ENCODE measurements at regions not wholly inside any gene's neighbourhood (a gene's known extent, or its start where the extent isn't known, plus 50 kb on each side); places are given as distances from the start of the nearest gene placed in this dataset.
"Not testable (repeated sequence)": the region's sequence is repeated elsewhere in the genome, so short reads cannot be mapped to it uniquely, and the experiment has no call there.

DNA sequence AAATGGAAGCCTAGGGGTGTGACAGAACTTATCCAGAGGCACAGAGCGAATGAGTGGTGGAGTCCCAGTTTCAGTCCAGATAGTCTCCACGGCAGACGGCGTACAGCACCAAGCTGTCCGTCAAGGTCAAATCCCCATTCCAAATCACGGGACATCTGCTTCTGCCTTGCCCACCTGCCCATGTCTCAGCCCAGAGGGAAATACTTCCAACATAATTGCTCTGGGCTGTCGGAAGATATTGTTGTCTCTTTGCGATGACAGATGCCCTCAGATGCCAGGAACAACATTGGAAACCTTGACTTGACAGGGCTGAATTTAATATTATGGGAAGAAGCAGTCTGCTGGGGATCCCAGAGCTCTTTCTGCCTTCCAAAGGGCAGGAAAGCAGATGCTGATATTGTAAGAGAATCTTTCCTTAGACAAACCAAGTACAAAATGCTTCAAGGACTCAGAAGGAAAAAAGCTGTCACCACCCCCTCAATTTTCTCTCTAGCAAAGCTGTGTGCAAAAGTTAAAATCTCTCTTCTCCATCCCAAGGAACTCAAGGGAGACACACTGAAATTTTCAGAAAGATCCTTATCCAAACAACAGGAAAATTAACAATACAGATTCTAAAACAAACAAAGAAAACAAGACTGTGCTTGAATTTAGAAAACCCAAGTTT lies 364.0 kb downstream of the LRATD1 start:
- DNase-seq = no peak

DNA sequence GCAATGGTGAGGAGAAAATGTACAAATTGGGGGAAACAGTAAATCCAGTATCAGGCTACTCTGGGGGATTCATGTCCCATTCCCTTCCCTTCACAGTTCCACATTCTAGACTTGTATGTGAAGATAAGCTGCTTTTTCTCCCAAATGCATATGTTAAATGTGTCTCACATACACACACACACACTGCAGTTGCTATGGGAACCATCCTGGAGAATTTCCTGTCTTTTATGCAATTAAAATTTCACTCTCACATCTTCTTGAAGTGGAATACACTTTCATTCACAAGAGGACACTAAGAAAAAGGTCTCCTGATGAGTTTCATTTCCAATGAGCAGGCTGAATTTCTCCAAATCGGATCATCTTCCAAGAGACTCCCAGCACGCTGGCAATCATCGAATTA lies 366.0 kb downstream of the LRATD1 start:
- no peak for DNase-seq

DNA sequence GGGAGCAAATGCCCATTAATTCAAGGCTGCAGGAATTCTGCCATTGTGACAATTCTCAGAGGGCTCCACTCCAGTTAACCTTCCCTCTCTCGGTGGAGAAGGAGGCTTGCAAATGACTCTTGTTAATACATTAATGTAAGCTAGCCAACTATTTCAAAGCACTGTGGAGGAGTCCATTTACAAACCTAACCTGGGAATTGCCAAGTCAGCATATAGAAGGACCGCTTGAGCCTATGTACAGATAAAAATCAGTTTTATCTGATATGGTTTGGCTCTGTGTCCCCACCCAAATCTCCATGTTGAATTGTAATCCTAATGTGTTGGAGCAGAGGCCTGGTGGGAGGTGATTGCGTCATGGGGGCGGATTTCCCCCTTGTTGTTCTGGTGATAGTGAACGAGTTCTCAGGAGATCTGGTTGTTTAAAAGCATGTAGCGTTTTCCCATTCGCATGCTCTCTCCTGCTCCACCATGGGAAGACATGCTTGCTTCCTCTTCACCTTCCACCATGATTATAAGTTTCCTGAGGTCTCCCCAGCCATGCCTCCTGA lies 366.7 kb downstream of the LRATD1 start:
- no peak for DNase-seq

DNA sequence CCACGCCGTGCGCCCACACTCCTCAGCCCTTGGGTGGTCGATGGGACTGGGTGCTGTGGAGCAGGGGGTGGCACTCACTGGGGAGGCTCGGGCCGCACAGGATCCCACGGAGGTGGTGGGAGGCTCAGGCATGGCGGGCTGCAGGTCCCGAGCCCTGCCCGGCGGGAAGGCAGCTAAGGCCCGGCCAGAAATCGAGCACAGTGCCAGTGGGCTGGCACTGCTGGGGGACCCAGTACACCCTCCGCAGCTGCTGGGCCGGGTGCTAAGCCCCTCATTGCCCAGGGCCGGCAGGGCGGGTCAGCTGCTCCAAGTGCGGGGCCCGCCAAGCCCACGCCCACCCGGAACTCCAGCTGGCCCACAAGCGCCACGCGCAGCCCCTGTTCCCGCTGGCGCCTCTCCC lies 370.0 kb downstream of the LRATD1 start:
- not testable (repeated sequence) for DNase-seq

DNA sequence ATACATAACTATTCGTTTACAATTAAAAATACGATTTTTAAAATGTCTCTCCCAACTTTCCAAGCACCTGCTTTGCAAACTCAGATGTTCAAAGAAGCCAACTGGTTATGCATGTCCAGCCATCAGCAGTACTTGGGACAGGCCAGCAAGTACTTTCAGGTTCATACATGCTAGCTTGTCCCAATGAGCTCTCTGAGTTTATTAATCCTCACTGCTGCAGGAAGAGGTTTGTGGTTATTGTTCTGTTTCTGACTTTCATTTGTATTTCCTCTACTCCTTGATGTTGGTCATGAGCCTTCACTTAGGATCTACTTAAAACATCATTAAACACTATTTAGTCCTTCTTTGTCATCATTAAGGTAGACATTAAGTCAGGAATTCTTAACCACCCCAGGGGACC lies 374.1 kb downstream of the LRATD1 start:
- no peak for DNase-seq

DNA sequence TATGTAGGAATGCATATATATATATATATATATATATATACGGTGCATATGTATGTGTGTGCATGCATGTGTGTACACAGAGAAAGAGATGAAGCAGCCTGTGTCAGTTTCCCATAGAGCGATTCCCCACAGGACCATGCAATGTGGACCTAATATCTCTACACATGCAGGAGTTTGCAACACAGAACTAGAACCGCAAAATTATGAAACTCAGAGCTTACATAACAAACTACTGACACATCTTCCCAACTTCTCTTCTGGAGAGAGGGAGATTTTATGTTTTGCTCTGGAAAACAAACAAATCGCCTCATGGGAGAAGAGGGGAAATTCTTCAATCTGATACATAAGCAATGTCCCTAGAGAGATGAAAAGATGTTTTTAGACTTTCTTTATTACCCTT lies 377.2 kb downstream of the LRATD1 start:
- no peak for DNase-seq

DNA sequence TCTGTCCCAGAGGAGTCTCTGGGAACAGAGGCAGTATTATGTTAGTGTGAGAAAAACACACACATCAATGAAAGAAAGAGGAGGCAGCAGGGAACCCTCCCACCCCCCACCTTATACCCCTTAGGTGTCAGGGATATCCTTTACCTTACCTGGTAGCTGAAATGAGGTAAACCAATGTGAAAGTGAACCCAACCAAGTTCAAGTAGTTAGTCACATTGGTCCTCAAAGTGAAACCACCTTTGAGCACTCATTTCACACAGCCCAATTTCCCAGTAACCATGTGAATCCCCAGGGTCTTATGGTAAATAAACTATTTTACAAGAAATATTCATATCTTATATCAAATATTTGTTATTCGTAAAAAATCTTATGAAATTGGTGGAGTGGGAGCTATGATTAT lies 377.8 kb downstream of the LRATD1 start:
- no peak for DNase-seq

DNA sequence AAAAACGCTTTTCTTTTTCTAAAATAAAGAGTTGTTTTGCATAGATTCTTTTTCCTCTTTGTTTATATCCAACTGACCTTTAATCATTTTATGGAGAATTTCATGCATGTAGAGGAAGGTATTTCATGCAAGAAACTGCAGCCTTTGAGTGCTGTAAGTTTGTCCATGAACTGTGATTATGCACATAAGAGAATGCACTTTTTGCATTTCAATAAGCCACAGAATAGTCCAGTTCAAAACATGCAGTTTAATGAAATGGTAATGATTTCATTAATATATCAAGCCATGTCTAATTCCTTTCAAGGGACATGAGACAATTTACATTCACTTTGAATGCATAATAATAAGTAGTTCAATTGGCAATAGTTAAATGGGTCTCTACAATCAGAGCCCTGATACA lies 386.3 kb downstream of the LRATD1 start:
- no peak for DNase-seq

DNA sequence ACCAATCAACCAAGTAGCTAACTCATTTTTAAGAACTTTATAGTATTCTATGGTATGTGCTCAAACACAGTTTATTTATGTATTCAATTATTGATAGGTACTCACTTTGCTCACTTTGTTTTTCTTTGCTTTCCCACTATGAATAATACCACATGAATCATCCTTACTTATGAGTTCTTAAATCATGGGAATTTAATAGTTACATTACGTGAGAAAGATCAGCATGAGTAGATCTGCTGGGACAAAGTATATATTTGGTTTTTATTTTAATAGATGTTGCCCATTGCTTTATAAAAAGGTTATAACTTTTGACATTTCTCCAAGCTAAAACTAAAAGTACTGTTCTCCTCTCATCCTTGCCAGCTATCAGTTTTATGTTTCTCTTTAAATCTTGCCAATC lies 390.7 kb downstream of the LRATD1 start:
- no peak for DNase-seq

DNA sequence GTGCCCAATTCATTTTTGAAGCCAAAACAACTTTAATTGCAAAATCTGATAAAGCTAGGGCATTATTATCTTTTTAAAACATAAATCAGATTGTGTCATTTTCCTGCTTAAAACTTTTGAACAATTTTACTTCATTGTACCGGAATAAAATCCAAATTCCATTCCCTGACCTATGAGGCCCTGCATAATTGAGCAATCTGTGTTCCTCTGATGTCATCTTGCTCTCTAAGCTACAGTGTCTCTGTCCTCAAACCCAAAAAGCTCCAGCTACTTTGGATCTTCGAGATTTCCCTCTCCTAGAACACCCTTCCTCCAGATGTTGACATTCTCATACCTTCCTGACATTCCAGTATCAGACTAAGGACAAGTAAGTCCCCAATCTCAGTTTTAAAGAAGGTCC lies 395.9 kb downstream of the LRATD1 start:
- no peak for DNase-seq

DNA sequence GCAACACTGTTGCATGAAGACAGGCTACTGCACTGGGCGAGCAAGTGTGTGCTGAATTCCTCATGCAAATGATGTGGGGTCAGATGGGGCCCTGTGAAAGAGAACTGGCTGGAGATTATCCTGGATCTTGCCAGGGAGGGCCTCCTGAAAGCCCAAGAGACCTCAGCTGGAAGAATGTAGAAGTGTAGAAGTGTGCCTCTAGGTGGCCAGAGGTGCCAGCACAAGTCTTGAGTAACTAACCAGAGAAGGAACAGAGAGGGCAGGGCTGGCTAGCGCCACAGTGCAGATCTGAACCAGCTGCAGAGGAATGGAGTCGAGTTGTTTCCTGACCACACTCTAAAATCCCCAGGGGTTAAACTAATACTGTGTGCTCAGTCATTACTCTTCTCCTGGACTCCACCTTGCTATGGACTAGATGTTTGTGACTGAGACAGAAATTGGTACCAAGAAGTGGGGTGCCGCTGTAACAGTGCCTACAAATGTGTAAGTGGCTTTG lies 399.3 kb downstream of the LRATD1 start:
- no peak for DNase-seq

DNA sequence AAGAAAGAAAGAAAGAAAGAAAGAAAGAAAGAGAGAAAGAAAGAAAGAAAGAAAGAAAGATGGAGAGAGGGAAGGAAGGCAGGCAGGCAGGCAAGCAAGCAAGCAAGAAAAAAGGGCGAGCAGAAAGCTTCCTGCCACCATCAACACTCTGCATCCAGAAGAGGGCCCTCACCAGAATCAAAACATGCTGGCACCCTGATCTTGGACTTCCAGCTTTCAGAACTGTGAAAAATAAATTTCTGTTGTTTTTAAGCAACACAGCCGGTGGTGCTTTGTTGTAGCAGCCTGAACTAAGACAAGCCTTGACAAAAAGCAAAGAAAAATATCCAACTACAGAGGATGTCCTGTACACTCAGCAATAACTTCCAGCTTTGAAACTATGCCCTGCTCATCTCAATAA lies 401.7 kb downstream of the LRATD1 start:
- no peak for DNase-seq

DNA sequence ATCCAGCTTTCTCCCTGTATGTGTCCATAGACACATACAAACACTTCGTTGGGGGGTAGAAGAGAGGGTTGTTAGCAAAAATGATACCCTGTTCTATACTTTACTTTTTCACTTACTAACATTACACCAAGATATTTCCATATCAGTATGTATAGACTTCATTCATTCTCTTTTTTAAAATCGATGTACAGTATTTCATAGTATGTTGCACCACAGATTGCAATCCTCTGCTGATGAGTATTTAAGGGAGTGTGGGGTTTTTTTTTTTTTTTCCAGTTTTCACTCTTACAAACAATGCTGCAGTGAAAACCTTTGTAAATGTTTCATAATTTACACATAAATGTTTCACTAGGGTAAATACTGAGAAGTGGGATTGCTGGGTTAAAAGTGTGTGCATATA lies 402.3 kb downstream of the LRATD1 start:
- no peak for DNase-seq

DNA sequence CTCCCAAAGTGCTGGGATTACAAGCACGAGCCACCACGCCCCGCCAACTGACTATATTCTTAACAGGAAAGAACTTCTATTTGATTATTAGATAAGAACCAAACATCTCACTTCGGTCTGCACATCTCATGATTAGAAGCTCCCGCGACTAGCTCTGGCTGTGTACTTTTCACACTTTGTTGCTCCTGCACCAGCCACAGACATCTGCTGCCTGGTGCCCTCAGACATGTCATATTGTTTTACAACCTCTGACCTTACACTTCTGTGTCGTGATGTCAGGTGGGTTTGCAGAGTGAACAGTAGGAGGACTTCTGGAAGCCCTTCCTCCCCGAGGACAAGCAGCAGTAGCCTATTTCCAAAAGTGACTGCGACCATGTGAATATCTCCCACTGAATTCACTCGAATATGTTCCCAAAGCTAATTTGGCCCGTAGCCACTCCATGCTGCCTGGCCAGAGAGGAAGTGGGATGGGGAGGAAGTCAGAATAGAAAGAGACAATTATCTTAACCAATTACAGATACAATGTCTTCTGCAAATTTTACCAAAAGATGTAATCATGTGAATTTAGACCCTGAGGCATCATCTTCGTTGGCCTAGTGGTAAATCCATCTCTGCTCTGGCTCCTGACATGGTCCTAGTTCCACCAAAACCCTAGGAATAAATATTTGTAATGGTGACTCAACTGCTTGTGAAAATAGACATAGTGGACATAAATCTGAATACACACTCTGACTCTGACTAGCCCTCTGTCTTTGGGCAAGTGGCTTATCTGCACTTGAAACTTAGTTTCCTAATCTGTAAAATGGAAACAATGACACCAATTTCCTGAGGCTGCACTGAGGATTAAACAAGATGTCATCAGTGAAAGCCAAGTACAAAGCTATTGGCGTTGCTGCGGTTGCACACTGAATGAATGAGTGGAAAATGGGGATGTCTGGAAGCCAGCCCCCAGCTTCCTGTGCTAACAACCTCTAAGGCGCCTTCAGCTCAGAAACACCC lies 406.1 kb downstream of the LRATD1 start:
- peak in 1 of 2 donors; percentile 10 for DNase-seq

DNA sequence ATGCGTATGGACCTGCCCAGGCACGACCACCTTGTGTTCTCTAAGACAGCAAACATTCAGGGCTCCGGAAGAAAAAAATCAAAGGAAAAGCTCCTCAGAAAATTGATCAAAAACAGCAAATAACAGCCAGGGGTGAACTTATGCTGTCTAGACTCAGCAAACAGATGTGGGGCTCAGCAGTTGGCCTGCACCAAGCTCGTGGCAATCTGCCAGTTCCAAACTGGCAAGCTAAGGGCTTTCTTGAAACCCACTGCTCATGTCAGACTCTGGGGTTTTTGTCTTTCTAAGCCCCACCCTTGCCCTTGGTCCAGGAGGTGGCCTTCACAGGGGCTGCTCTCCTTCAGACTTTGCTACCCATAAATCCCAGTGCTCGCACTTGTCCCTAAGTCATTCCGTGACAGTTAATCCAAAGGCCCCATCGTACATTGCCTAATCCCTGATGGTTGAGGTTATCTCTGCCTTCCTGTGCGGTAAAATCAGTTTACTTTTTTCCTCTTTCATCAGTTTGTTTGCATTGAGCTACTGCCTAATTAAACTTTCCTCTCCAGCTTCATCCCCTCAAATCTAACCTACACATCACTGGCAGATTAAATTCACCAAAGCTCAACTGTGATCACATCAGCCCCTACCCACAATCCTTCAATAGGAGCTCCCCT lies 408.0 kb downstream of the LRATD1 start:
- no peak for DNase-seq

DNA sequence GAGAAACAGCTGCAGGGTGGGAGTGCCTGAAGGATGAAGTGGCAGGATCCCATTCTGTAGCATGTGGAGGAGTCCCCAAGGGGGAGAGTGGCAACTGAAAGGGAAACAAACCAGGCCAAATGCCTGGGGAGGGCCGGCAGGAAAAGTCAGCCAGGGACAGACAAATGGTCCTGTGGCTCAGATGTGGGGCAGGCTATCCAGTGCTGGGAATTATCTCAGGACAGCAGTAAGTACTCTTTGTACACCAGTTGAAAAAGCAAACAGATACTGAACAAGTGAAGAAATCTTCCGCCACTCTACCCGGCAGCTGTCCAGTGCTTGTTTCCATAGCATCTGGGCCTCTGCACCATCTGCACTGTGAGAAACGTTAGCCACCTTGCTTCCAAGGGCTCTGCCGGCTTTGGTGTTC lies 408.9 kb downstream of the LRATD1 start:
- DNase-seq = no peak

DNA sequence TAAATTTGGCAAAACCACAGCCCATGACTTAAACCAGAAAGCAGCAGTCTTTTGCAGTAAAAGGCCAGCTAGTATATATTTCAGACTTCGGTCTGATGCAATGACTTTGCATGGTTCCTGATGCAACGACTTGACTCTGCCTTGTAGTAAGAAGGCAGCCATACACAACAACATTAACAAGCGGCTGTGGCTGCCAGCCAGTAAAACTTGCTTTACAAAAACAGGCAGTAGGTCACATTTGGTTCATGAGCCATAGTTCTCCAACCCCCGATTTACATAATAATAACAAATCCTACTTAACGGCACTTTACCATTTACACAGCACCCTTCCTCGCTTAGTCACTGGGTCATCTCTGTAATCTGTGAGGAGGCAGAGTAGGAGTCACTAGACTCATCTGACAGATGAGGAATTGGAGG lies 410.3 kb downstream of the LRATD1 start:
- DNase-seq = no peak

DNA sequence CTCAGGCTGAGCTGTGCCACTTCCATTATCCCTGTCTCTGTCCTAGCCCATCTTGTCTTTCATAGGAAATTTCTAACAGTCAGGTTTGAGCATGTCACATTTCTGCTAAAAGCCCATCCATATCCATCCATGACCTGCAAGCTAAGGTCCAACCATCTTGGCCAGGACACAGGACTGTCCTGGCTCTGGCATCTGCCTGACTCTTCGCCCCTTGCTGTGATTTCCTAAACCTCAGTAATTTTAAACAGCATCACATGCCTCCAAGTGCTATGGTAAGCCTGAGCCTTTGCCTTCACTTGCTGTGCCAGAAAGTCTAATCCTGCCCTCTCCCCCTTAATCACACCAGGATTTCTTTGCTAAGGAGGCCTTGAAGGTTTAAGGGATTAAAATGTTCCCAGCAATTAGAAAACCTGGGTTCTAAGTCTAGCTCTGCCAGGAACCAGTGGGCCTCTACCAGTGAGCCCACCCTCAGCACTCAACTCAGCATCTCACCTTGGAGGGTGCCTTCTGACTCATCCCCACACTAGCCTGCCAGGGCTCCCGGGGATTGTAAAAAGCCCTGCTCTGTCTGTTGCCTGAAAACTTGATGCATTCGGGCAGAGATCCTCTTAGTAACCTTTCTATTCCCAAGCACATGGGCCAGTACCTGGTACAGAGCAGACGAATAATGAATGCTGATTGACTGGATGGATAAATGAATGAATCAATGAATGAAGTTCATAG lies 411.0 kb downstream of the LRATD1 start:
- DNase-seq = no peak

DNA sequence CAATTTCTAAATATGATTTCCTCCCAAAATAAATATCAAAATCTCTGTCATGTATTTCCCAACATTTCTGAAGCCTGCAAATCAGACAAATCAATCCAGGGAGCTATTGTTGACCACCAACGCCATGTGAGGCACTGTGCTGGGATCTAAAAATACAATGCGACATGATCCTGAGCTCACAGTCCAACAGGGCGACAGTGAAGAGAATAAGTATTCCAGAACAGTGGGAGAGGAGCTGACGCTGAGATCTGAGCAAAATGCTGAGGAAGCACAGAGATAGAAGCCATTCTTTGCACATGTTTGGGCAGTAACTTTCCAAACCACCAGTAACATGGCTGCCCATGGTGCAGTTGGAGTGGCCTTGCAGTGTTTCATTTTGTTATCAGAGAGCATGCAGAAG lies 412.5 kb downstream of the LRATD1 start:
- DNase-seq = no peak

DNA sequence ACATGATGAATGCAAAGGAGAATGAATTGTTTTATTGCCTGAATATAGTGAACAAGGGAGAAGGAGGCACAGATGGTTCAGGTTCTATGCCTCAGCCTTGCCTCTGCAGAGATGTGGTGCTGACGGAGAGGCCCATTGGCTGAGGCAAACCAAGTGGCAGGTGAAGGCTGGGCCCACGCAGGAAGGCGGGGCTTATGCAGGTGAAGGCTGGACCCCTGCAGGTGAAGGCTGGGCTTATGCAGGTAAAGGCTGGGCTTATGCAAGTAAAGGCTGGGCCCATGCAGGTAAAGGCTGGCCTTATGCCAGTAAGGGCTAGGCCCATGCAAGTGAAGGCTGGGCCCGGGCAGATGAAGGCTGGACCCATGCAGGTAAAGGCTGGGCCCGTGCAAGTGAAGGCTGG lies 414.7 kb downstream of the LRATD1 start:
- no peak for DNase-seq

DNA sequence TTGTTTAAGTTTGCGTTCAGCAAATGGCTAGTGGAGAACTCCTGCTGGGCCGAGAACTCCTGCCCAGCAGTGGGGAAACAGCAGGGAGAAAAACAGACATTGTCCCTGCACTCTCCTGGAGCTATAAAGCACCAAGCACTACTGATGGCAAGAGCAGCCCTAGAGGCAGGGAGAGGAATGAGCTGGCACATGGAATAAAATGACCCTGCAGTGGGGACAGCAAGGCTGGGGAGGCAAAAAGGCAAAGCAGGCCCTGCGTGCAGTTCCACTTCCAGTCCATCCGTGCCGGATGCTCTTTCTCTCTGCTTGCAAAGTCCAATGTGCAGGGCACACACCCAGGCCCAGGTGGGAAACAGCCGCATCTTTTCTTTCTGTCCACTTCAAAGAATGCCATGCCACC lies 415.5 kb downstream of the LRATD1 start:
- no peak for DNase-seq
